22Rv1 (cell line): ENCODE measurements at regions not wholly inside any gene's neighbourhood (a gene's known extent, or its start where the extent isn't known, plus 50 kb on each side); places are given as distances from the start of the nearest gene placed in this dataset.

Source experiments
- CTCF ChIP-seq: fragments of 450-650 bp; IDR thresholded peaks from 2 replicates; pipeline ENCODE4 v1.5.1; 2017; ENCODE audit warnings: mild to moderate bottlenecking
- ZFX ChIP-seq: fragments of 450-650 bp; IDR thresholded peaks from 2 replicates; pipeline ENCODE4 v1.6.1; 2017; ENCODE audit warnings: antibody characterized with exemption, borderline replicate concordance

DNA sequence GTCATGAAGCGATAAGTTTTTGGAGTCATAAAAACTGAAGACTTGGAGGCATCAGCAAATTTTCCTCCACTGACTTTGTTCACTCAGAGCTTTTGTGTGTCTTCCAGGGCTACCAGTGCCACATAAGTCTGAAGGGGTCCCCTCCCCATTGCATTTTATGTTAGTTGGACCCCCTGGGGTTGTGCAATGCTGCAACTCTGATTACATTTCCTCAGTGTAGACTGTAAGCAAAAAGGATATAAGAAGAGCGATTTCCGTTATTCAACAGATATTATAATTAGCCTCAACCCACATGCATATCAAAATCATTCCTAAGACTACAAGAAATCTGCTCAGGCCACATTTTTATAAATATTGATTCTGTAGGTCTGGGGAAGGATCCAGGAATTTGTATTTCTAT, 324.0 kb downstream of the TDRD3 start:
- TF ChIP-seq CTCF (no peak), ZFX (no peak)
